Type B pancreatic cell (in vitro differentiated cells): ENCODE measurements at regions not wholly inside any gene's neighbourhood (a gene's known extent, or its start where the extent isn't known, plus 50 kb on each side); places are given as distances from the start of the nearest gene placed in this dataset.

Experiments used
- DNase-seq: peaks from one replicate; pipeline ENCODE4 v3.0.0; 2021; ENCODE audit warnings: mixed read lengths; ENCODE audit not compliant: unreplicated experiment; ENCODE audit errors: extremely low spot score
- H3K27ac Mint-ChIP-seq: 2 replicates; pipeline ENCODE4 v1.8.0; 2021; ENCODE audit warnings: mild to moderate bottlenecking, mixed read lengths
- H3K27me3 Mint-ChIP-seq: 2 replicates; pipeline ENCODE4 v1.8.0; 2021; ENCODE audit warnings: mixed read lengths
- H3K36me3 Mint-ChIP-seq: 2 replicates; pipeline ENCODE4 v1.8.0; 2021; ENCODE audit warnings: mixed read lengths
- H3K4me1 Mint-ChIP-seq: one replicate; pipeline ENCODE4 v1.8.0; 2021; ENCODE audit warnings: mixed read lengths; ENCODE audit not compliant: unreplicated experiment
- H3K4me3 Mint-ChIP-seq: 2 replicates; pipeline ENCODE4 v1.8.0; 2021; ENCODE audit warnings: mild to moderate bottlenecking, mixed read lengths
- H3K9me3 Mint-ChIP-seq: 2 replicates; pipeline ENCODE4 v1.8.0; 2021; ENCODE audit warnings: mixed read lengths
- TF ChIP-seq, protein P1 (sequence below): fragments of 200-600 bp; sonication (generic); conservative IDR thresholded peaks from 2 replicates; pipeline ENCODE4 v1.5.0; 2021; ENCODE audit warnings: antibody characterized with exemption, mild to moderate bottlenecking

DNA sequence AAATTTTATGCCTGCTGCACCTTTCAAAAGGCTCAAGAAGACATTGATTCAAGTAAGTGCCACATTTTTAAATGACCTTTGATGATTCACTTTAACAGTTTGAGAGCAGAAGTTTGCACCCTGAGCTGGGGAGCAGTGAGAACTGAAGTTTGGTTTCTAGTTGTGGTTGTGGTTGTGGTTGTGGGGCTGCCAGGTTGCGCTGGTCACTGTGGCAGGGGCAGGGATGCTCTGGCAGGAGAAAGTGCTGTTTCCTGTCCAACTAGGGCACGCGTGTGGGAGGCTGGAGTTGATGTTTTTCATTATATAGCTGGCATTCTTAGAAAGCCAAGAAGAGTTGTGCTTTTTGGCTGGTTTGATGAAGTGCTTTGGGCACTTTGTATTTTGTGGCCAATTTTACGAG, 339.7 kb upstream of the NR2F2 start:
- peak overlapping the region; percentile 67 for H3K4me3 Mint-ChIP-seq
- H3K27ac Mint-ChIP-seq, result peak overlapping the region; percentile 10
- H3K27me3 Mint-ChIP-seq, result no peaks in the 10 kb centered on the region
- H3K9me3 Mint-ChIP-seq, result peaks cover 3% of the 10 kb centered on the region
- TF ChIP-seq, protein P1, sequence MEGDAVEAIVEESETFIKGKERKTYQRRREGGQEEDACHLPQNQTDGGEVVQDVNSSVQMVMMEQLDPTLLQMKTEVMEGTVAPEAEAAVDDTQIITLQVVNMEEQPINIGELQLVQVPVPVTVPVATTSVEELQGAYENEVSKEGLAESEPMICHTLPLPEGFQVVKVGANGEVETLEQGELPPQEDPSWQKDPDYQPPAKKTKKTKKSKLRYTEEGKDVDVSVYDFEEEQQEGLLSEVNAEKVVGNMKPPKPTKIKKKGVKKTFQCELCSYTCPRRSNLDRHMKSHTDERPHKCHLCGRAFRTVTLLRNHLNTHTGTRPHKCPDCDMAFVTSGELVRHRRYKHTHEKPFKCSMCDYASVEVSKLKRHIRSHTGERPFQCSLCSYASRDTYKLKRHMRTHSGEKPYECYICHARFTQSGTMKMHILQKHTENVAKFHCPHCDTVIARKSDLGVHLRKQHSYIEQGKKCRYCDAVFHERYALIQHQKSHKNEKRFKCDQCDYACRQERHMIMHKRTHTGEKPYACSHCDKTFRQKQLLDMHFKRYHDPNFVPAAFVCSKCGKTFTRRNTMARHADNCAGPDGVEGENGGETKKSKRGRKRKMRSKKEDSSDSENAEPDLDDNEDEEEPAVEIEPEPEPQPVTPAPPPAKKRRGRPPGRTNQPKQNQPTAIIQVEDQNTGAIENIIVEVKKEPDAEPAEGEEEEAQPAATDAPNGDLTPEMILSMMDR, result no peak
- no peaks in the 10 kb centered on the region for H3K36me3 Mint-ChIP-seq
- H3K4me1 Mint-ChIP-seq, result peaks cover 30% of the 10 kb centered on the region
- no peak for DNase-seq

DNA sequence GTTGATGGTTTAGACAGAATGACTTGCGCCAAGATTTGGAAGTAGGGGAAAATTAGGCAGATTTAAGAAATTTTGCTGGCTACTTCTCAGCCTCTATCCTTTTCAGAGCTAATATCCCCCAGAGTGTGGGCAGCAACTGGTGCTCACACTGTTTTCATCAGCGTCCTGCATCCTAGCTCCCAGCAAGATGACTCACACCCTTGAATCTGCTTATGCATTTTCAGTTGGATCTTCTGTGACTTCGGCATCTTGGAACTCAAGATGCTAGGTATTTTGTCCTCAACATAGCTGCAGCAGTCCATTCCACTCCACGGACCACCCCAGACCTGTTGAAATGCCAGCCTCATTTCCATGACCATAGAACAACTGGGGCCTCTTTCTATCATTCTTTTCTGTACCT, 336.1 kb upstream of the NR2F2 start:
- DNase-seq, result no peak
- TF ChIP-seq, protein P1, result no peak
- Mint-ChIP-seq H3K27ac (no peak overlapping the region), H3K9me3 (peaks cover 3% of the 10 kb centered on the region), H3K36me3 (no peaks in the 10 kb centered on the region), H3K4me3 (no peak overlapping the region), H3K4me1 (peaks cover 16% of the 10 kb centered on the region), H3K27me3 (no peaks in the 10 kb centered on the region)

DNA sequence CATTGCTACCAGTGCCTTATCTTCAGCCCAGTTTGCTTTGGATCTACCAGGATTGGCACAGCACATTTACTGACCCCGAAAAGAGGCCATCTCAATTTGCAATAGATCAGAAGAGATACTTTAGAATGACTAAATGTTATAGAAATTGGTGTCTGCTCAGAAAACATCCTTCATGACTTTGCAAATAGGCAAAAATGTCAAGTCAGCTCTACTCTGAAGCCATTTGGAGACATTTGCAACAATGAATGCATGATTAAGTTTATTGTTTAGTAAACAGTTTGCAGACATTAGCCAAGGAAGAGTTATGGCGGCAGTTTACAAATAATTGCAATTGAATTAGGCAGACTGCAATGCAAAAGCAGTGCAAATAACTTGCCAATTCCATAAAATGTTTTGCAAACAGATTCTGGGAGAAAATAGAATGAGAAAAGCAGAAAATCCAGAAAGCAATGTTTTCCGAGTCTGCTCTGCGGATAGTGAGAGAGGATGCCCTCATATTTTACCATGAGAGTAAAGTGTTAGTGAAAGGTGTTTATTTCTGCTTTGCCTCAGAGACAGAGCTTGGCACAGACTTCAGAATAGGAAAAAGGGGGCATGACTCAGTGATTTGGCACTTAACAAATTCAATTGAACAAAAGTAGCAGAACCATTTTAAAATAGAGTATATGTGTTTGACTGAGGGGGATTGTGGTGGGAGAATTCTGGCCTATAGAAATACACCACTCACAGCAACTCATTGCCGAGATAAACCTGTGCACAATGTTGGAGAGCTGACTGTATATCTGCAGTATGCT, 334.9 kb upstream of the NR2F2 start:
- Mint-ChIP-seq H3K27ac (no peak overlapping the region), H3K9me3 (peaks cover 3% of the 10 kb centered on the region), H3K27me3 (no peaks in the 10 kb centered on the region), H3K4me1 (peaks cover 4% of the 10 kb centered on the region), H3K36me3 (no peaks in the 10 kb centered on the region), H3K4me3 (no peak overlapping the region)
- DNase-seq, result no peak
- TF ChIP-seq, protein P1, result no peak

DNA sequence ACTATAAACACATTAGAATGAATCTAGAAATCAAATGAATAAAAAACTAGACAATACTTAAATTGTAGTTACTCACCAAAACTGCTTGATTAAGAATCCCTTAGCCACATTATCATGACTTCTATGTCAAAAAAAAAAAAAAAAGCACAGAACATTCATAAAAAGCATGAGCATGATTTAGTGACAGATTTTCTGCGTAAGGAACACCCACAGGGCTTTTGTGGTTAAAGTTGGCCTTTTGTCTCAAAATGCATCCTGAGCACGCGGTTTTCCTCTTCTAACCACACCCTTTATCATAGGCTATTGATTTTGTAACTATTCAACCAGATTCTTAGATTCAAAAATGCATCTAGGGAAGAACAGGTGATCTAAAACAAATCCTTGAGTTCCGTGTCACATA, 334.0 kb upstream of the NR2F2 start:
- H3K4me3 Mint-ChIP-seq, result no peak overlapping the region
- no peaks in the 10 kb centered on the region for H3K27me3 Mint-ChIP-seq
- no peaks in the 10 kb centered on the region for H3K36me3 Mint-ChIP-seq
- no peaks in the 10 kb centered on the region for H3K4me1 Mint-ChIP-seq
- peaks cover 3% of the 10 kb centered on the region for H3K9me3 Mint-ChIP-seq
- DNase-seq, result no peak
- no peak overlapping the region for H3K27ac Mint-ChIP-seq
- TF ChIP-seq, protein P1, result no peak

DNA sequence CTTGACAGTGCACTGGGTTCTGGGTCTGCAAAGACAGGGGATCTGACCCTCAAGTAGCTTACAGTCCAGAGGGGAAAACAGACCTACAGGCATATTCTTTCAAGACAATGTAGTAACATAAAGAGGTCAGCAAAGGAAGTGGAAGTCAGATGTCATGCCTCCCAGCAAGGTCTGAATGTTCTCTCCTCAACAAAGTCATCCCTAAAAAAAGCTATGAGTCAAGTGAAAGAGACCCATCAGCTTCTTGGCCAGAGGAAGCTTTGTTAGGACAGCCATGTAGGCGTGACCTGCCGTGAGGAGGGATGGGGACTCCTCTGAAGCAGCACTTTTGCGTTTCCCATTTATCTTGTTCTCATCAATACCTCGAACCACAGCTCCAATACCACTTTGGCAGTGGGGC, 331.6 kb upstream of the NR2F2 start:
- no peaks in the 10 kb centered on the region for H3K36me3 Mint-ChIP-seq
- TF ChIP-seq, protein P1, result no peak

More for the DNA sequence above, 331.6 kb upstream of the NR2F2 start:
- H3K4me1 Mint-ChIP-seq, result no peaks in the 10 kb centered on the region
- H3K27me3 Mint-ChIP-seq, result no peaks in the 10 kb centered on the region
- H3K4me3 Mint-ChIP-seq, result no peak overlapping the region
- no peak for DNase-seq
- no peaks in the 10 kb centered on the region for H3K9me3 Mint-ChIP-seq
- no peak overlapping the region for H3K27ac Mint-ChIP-seq
